MM.1S (cell line): ENCODE measurements at regions not wholly inside any gene's neighbourhood (a gene's known extent, or its start where the extent isn't known, plus 50 kb on each side); places are given as distances from the start of the nearest gene placed in this dataset.

Experiments
- EZH2 ChIP-seq: fragments of 300-600 bp; sonication (generic); optimal IDR thresholded peaks from 2 replicates; pipeline ENCODE3; 2017; ENCODE audit warnings: low read depth, mild to moderate bottlenecking, antibody characterized with exemption, low read length, mixed read lengths
- EZH2phosphoT487 ChIP-seq: fragments of 300-600 bp; sonication (generic); IDR thresholded peaks from 2 replicates; pipeline ENCODE4 v1.6.1; 2018; ENCODE audit warnings: antibody characterized with exemption, low read length
- TF ChIP-seq, protein P1 (sequence below): fragments of 300-600 bp; sonication (generic); IDR thresholded peaks from 2 replicates; pipeline ENCODE4 v1.5.1; 2016; ENCODE audit warnings: antibody characterized with exemption, low read length, mixed read lengths

DNA sequence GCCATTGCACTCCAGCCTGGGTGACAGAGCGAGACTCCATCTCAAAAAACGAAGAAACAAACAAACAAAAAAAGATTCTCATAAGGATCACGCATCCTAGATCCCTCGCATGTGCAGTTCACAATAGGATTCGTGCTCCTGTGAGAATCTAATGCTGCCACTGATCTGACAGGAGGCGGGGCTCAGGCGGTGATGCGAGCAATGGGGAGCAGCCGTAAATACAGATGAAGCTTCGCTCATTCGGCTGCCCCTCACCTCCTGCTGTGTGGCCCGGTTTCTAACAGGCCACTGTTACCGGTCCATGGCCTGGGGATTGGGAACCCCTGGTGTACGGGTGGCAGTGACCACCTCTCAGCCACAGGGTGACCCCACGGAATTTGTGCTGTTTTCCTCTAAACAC lies 98.2 kb upstream of the MRI1 start:
- TF ChIP-seq, protein P1, sequence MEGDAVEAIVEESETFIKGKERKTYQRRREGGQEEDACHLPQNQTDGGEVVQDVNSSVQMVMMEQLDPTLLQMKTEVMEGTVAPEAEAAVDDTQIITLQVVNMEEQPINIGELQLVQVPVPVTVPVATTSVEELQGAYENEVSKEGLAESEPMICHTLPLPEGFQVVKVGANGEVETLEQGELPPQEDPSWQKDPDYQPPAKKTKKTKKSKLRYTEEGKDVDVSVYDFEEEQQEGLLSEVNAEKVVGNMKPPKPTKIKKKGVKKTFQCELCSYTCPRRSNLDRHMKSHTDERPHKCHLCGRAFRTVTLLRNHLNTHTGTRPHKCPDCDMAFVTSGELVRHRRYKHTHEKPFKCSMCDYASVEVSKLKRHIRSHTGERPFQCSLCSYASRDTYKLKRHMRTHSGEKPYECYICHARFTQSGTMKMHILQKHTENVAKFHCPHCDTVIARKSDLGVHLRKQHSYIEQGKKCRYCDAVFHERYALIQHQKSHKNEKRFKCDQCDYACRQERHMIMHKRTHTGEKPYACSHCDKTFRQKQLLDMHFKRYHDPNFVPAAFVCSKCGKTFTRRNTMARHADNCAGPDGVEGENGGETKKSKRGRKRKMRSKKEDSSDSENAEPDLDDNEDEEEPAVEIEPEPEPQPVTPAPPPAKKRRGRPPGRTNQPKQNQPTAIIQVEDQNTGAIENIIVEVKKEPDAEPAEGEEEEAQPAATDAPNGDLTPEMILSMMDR, result no peak
- TF ChIP-seq EZH2, result no peak
- TF ChIP-seq EZH2phosphoT487, result no peak
